ENCODE measurements at regions not wholly inside any gene's neighbourhood (a gene's known extent, or its start where the extent isn't known, plus 50 kb on each side); places are given as distances from the start of the nearest gene placed in this dataset.
"Not testable (repeated sequence)": the region's sequence is repeated elsewhere in the genome, so short reads cannot be mapped to it uniquely, and the experiment has no call there.

DNA sequence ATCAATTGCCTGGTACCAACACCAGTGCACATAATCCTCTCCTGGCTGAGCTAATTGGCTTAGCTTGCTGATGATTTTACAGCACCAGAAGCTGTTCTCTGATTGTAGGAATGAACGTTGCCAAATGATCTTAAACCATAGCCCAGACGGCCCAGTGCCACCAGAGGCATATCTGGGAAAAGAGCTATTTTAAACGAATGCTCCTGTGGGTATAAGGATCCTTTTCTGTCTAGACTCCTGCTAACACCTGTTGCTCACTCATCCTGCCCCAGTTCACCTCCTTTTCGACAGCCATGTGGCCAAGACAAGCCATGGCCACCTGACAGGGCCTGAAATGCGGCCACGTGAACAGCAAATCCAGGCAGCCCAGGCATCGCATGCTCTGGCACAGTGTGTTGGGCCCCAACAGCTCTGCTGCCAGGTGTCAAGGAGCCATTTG, 289.9 kb upstream of the SLC30A5 start:
- no peak for DNase-seq (ENCODE audit: low spot score)

- DNase-seq (ENCODE audit: low spot score): no peak
Measured at GRCh38 chr5:68804343-68804742, 289.5 kb upstream of the SLC30A5 start.

GRCh38 chr5:68805444-68805843, 288.4 kb upstream of the SLC30A5 start:
- DNase-seq (ENCODE audit: low spot score): no peak

GRCh38 chr5:68817632-68818031, 276.2 kb upstream of the SLC30A5 start:
- DNase-seq (ENCODE audit: low spot score): no peak

DNA sequence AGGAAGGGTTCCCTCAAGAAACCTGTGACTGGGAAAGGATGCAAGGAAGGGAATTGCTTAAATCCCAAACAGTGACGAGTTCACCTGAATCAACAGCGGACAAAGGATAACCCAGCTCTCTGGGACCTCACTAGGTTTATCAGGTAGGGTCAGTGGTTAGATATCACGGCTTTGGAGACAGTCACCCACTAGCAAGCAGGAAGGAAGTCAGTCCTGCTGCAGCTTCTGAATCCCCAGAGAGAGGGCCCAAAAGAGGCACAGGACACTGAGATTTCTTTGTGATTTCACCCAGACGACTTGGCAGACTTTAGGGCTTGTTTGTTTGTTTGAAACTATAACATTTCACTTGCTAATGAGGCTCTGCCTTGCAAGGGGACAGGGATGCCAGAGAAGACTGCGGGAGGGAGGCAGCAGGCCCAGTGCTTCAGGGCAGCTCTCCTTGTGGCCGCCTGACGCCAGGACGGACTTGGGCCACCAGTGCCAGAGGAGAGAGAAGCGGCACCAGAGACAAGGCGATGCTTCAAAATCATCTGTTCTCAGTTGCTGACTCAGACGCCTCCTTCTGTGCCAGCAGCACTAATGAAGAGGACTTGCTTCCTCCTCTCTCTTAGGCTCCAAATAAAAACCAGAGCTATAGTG, 275.6 kb upstream of the SLC30A5 start:
- no peak for DNase-seq (ENCODE audit: low spot score)

GRCh38 chr5:68818870-68819269, 274.9 kb upstream of the SLC30A5 start:
- DNase-seq (ENCODE audit: low spot score): no peak

- no peak for DNase-seq (ENCODE audit: low spot score)
Measured at GRCh38 chr5:68821056-68821455, 272.8 kb upstream of the SLC30A5 start.

- no peak for DNase-seq (ENCODE audit: low spot score)
Measured at GRCh38 chr5:68822796-68823195, 271.0 kb upstream of the SLC30A5 start.

GRCh38 chr5:68823301-68823700, 270.5 kb upstream of the SLC30A5 start:
- DNase-seq (ENCODE audit: low spot score): no peak

GRCh38 chr5:68830377-68830898, 263.4 kb upstream of the SLC30A5 start:
- no peak for DNase-seq (ENCODE audit: low spot score)

DNA sequence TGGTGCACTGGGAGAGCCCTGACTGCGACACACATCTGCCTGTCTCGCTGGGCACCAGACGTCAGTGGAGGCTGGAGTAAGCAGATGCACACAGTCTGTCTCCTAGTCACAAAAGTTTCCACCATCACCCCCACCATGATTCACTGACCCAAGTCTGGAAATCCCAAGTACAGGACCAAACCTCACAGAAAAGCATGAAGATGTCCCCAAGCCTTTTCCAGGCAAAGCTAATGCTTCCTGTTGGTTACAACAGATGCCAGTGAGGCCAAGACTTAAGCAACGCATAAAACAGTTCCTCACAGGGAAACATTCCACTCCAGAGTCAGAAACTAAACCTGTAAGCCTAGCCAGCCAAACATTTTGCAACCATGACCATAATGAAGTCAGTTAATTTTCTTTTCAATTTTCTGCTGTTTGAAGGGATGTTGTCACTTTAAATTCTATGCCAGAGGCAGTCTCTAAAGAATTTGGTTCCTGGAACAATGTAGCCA, 259.3 kb upstream of the SLC30A5 start:
- no peak for DNase-seq (ENCODE audit: low spot score)

DNA sequence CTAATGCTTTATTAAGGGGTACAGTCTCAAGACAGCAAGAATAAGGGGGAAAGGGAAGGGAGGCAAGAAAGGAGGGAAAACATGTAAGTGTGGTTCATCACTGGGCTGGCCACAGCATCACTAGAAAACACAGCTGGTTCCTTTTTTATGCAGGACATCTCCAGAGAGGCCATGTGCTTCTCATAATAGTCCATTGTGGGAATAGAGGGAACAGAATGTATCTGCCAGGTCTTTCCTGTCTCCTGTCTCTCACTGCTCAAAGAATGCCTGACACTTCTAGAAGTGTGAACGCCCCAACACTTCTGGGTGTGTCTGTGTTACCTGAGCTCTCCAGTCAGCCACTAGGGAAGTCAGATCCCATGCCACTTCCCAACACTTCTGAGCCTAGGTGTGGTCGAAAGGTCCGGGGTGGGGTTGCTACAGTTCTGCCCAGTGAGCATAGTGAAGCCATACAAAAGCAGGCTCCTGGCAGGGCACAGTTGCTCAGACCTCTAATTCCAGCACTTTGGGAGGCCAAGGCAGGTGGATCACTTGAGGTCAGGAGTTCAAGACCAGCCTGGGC, 255.6 kb upstream of the SLC30A5 start:
- DNase-seq (ENCODE audit: low spot score): no peak

DNA sequence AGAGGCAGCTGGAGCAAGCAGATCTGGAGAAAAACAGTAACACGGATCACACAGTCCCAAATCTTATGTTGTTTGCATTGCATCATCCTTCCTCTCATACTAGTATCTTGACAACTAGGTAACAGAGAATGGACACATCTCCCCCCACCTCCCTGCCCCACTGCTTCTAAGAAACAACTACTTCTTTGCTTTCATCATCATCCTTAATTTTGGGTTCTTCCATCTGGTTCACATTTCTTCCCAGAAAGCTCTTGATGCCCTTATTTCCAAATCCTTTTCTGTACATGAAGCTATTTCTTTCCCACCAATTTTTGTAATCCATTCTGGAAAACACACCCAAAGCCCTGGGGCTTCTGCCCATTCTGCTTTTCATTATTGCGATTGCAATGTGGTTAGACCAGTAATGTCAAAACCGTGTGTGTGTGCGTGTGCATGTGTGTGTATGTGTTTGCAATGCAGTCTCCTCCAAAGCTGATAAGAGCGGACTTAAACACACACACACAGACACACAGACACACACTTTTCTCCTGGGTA, 254.7 kb upstream of the SLC30A5 start:
- DNase-seq (ENCODE audit: low spot score): no peak

DNA sequence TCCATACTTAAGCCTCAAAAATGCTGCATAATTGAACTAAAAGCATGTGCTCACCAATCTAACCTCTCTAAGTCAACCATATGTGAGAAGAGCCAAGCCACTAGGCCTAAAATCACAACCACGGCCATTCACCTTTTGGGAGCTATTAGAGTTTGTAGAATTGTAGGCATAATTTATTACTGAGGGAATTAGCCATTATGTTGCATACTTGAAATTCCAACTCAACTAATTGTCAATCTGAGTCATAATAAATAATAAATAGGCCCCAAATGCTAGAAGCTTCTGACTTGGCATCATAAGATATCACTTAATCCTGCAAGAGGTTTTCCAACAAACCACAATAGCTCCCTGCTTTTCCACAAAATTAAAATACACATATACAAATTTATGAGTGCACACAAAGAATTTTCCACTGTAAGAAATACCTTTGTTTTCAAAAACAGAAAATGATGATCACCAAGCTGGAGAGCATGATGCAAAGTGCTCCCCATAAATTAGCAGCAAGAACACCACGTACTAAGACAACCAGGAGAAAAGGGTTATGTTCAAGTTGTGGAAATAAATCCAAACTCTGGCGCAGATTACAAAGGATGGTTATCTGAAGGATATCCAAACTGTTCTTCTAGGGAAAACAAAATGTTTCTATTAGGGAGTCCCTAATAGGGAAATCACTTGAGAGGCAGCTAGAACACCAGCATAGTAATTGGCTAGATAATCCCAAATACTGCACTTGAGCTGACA, 250.0 kb upstream of the SLC30A5 start:
- no peak for DNase-seq (ENCODE audit: low spot score)

DNA sequence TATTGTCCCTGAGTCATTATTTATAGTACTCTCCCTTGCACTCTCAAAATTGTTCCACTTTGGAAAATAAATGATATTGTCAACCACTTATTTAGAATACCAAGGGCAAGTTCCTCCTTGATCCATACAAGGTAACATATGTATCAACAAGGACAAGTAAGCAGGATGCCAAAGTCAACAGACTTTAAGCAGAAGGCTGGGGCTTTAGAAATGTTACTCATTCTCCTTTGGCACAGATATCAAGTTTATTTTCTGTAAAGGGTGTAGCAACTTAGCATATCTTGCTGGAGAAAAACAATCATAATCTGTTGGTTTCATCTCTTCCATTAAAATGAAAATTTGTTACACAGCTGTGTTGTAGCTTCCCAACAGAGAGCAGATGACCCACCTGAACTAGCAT, 248.7 kb upstream of the SLC30A5 start:
- DNase-seq (ENCODE audit: low spot score): no peak

DNA sequence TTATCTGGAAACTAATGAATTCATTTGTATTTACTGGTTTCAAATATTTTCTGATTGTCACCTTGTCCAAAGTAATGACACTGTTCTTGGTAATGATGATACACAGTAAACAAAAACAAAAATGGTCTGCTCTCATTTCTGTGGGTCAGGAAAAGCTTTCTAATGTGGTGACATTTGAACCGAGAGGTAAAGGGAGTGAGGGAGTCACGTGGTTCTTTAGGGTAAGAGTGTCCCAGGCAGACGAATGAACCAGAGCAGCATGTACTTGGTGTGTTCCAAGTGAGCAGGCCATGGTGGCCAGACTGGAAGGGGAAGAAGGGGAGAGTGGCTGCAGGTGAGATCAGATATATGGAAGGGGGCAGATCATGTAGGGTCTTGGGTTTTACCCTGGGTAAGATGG, 247.0 kb upstream of the SLC30A5 start:
- no peak for DNase-seq (ENCODE audit: low spot score)

DNA sequence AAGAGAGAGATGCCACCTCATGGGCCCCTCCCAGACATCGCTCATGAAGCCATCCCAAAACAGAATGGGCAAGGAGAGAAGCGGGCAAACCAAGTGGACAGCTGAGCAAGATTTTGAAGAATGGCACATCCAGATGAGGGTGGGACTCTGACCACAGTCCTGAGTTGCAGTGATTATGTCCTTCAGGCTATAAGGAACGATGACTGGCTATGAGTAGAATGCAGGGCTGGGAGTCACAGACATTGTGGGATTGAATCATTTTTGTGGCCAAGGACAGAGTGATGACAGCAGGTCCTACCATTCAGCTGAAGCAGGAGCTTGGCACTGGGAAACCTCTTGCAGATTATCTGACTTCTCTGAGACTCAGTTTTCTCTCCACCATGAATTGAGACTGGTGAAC, 245.7 kb upstream of the SLC30A5 start:
- DNase-seq (ENCODE audit: low spot score): no peak

DNA sequence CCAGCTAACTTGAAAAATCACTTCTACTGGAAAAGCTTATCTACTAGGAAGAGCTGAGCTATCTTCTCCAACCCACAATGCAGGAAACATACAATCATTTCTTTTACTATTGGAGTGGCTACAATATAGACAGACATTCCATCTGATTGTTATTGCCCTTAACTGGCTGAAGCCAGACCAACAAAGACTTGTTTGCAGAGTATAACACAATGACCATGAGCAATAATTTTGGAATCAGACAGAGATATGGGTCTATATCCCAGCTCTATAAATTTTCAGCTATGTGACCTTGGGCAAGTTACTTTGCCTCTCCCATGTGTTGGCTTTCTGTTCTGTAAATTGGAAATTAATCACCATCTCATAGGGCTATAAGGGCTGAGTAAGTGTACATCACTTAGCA, 244.7 kb upstream of the SLC30A5 start:
- DNase-seq (ENCODE audit: low spot score): no peak

- DNase-seq (ENCODE audit: low spot score): no peak
Measured at GRCh38 chr5:68849906-68850305, 243.9 kb upstream of the SLC30A5 start.

DNA sequence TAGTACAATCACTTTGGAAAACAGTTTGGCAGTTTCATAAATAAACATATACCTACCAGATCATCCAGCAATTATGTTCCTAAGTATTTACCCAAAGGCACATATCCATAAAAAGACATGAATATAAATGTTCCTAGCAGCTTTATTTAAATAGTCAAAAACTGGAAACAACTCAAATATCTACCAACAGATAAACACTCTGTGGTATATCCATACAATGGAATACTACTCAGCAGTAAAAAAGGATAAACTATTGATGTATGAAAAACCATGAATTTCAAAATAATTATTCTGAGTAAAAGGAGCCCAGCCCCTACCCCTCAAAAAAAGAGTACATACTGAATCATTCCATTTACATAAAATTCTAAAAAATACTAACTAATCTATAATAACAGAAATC, 232.7 kb upstream of the SLC30A5 start:
- no peak for DNase-seq (ENCODE audit: low spot score)

DNA sequence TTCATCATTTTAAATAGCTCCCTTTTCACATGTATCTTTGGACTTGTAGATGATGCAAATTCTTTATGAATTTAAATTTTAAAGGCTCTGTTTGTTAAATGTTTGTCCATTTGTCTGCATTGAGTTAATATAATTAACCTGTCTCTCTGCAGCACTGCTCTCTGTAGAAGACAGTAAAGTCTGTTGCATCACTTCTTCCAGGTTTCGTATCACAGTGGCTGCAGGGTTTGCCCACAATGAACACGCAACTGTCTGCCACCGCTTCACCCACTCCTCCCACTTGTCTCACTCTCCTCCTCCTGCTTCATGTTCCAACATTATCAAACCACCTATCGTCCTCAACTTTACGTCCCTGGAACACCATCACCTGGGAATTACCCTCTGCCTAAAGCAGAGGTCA, 231.3 kb upstream of the SLC30A5 start:
- no peak for DNase-seq (ENCODE audit: low spot score)

- not testable (repeated sequence) for DNase-seq (ENCODE audit: low spot score)
Measured at GRCh38 chr5:68865192-68865591, 228.6 kb upstream of the SLC30A5 start.

Measured in HuH-7 (cell line).